Upper lobe of right lung (tissue), 1 donor: ENCODE measurements at regions not wholly inside any gene's neighbourhood (a gene's known extent, or its start where the extent isn't known, plus 50 kb on each side); places are given as distances from the start of the nearest gene placed in this dataset.
A peak's percentile ranks its signal among the peaks of the same experiment; 100 is the strongest.

Source experiments
- ATAC-seq: fragments of 200-7000 bp; cut with Tn5 transposase; one replicate; pipeline ENCODE4 v1.9.1; 2020; ENCODE audit warnings: mild to moderate bottlenecking, moderate library complexity
- DNase-seq: peaks from one replicate; pipeline ENCODE4 v3.0.0-alpha.2; 2020
- H3K27ac ChIP-seq: fragments of 200-600 bp; one replicate; pipeline ENCODE4 v1.8.0; 2022
- H3K27me3 ChIP-seq: fragments of 200-600 bp; one replicate; pipeline ENCODE4 v1.8.0; 2022; ENCODE audit warnings: mild to moderate bottlenecking
- H3K36me3 ChIP-seq: fragments of 200-600 bp; one replicate; pipeline ENCODE4 v1.8.0; 2022
- H3K4me1 ChIP-seq: fragments of 200-600 bp; one replicate; pipeline ENCODE4 v1.8.0; 2022
- H3K4me3 ChIP-seq: fragments of 200-600 bp; one replicate; pipeline ENCODE4 v1.8.0; 2022; ENCODE audit warnings: mild to moderate bottlenecking
- H3K9me3 ChIP-seq: fragments of 200-600 bp; one replicate; pipeline ENCODE4 v1.8.0; 2022
- CTCF ChIP-seq: fragments of 200-600 bp; IDR thresholded peaks from one replicate; pipeline ENCODE4 v1.8.0; 2022; ENCODE audit warnings: antibody characterized with exemption
- intact Hi-C: fragments of 100-400 bp; cut with DNase I; formaldehyde crosslinking; loops from one replicate; pipeline ENCODE4 v1.11.0; 2022
- donor health status: DM: no; HTN: yes; CAD: no; lungs with severe emphysema.

GRCh38 chr10:131739206-131739605 is 161.6 kb upstream of the PPP2R2D start:
- no peaks in the 10 kb centered on the region for H3K4me1 ChIP-seq
- H3K9me3 ChIP-seq = no peaks in the 10 kb centered on the region
- peak; percentile 42 for ATAC-seq
- intact Hi-C loops = no loop called here
- DNase-seq = no peak
- H3K27ac ChIP-seq = no peak overlapping the region
- TF ChIP-seq CTCF = no peak
- no peaks in the 10 kb centered on the region for H3K36me3 ChIP-seq
- H3K27me3 ChIP-seq = peaks cover 15% of the 10 kb centered on the region
- H3K4me3 ChIP-seq = no peak overlapping the region

DNA sequence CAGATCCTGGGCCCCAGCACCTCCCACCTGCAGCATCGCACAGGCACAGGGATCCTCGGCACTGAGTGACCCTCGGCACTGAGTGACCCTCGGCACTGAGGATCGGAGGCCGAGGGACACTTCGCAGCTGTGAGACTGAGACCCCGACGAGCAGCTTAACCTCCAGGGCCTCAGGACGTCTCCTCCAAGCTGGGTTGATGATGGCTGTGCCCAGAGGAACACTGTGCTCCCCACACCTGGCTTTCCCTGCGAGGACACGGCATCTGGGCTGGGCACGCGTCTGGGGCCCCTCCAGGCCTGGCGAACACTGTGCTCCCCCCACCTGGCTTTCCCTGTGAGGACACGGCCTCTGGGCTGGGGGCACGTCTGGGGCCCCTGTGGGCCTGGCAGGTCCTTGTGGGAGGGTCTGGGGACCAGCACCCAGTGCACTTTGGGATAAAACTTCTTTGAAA is 158.3 kb upstream of the PPP2R2D start:
- H3K4me1 ChIP-seq = no peaks in the 10 kb centered on the region
- ATAC-seq (no peak), DNase-seq (peak; percentile 52)
- no peaks in the 10 kb centered on the region for H3K9me3 ChIP-seq
- TF ChIP-seq CTCF = no peak
- H3K27me3 ChIP-seq = peaks cover 15% of the 10 kb centered on the region
- H3K4me3 ChIP-seq = no peak overlapping the region
- H3K36me3 ChIP-seq = no peaks in the 10 kb centered on the region
- intact Hi-C loops = no loop called here
- H3K27ac ChIP-seq = no peak overlapping the region

DNA sequence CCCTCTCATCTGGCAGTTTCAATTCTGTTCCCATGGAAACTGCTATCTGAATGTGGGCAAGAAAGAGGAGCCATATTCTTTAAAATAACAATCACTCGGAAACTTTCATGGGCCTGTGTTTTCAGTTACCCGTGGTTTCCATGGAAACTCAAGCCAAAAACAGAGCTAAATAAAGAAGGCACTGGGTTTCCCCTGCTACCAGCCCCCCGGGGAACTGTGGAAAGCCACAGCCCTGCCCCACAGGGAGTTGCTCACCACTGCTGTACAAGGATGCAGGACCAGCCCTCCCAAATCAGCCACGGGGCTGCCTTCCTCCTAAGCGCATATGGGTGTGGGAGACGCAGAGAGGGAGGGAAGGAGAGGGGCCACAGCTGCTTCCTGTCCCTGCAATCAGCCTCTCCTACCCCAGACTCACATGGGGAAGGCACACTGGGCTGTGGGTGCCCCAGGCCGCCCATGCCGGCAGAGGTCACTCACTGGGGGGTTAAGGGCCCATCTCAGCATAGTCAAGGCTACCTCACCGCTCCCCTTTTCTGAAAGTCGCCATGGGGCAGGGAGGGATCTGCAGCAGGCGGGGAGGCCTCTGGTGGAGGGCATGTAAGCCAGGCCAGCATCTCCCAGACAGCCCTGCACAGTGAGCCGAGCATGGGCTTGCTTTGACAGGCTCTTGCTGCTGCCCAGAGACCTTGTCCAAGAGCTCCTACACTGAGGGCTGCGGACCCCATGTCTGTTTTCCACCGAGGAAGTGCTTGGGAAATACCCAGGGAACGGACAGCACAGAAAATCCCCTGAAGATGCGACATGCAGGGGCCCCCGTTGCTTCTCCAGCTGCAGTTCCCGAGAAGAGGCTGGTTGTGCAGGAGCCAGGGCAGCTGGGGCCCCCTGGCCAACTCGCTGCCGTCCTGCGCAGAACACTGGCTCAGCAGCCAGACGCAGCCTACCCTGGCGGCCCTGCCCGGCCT is 157.3 kb upstream of the PPP2R2D start:
- Histone ChIP-seq H3K4me3 (no peak overlapping the region), H3K36me3 (no peaks in the 10 kb centered on the region), H3K27me3 (peaks cover 16% of the 10 kb centered on the region), H3K27ac (no peak overlapping the region), H3K4me1 (no peaks in the 10 kb centered on the region), H3K9me3 (no peaks in the 10 kb centered on the region)
- ATAC-seq = no peak
- DNase-seq = no peak
- TF ChIP-seq CTCF = no peak
- intact Hi-C loops = no loop called here

GRCh38 chr10:131744346-131744745 is 156.5 kb upstream of the PPP2R2D start:
- H3K27me3 ChIP-seq = peaks cover 20% of the 10 kb centered on the region

DNA sequence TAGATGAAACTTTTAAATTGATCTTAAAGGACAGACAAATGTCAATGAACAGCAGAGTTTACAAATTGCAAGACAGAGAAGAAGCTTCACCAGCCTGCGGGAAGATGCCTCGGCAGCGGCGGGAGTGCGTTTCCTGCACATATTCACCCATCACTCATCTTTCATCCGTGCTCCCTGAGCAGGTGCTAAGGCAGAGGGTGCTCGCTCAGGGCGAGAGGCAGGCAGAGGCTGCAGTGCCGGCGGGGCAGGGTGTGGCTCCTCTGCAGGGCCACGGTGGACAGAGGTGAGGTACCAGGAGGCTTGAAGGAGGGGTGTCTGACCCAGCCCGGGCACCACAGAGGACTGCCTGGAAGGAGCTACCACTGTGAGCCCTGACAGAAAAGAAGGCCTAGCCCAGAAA is 155.2 kb upstream of the PPP2R2D start:
- intact Hi-C loops = no loop called here
- no peak for TF ChIP-seq CTCF
- no peak overlapping the region for H3K27ac ChIP-seq
- no peak overlapping the region for H3K4me3 ChIP-seq
- ATAC-seq (no peak), DNase-seq (no peak)
- no peaks in the 10 kb centered on the region for H3K4me1 ChIP-seq
- H3K27me3 ChIP-seq = peaks cover 24% of the 10 kb centered on the region
- H3K9me3 ChIP-seq = no peaks in the 10 kb centered on the region
- no peaks in the 10 kb centered on the region for H3K36me3 ChIP-seq

More at GRCh38 chr10:131744346-131744745, 156.5 kb upstream of the PPP2R2D start:
- DNase-seq (peak; percentile 51), ATAC-seq (no peak)
- no peaks in the 10 kb centered on the region for H3K36me3 ChIP-seq
- no peak overlapping the region for H3K27ac ChIP-seq
- no peak overlapping the region for H3K4me3 ChIP-seq
- no peaks in the 10 kb centered on the region for H3K9me3 ChIP-seq
- intact Hi-C loops = no loop called here
- no peaks in the 10 kb centered on the region for H3K4me1 ChIP-seq
- no peak for TF ChIP-seq CTCF
